B cell (primary cell): ENCODE measurements at regions not wholly inside any gene's neighbourhood (a gene's known extent, or its start where the extent isn't known, plus 50 kb on each side); places are given as distances from the start of the nearest gene placed in this dataset.

Source experiments
- ATAC-seq: fragments of 200-7000 bp; cut with Tn5 transposase; one replicate; pipeline ENCODE4 v1.10.0; 2021; ENCODE audit warnings: low read depth, mild to moderate bottlenecking, moderate number of reproducible peaks, moderate library complexity
- CTCF ChIA-PET: fragments of 350-600 bp; sonication (Branson Sonifier 250); formaldehyde crosslinking; loops from one replicate; lab custom pipeline; 2021; ENCODE audit warnings: antibody characterized with exemption, inconsistent platforms; lab: Charles Lee
- POLR2A ChIA-PET: fragments of 350-600 bp; sonication (Branson Sonifier 250); formaldehyde crosslinking; loops from one replicate; lab custom pipeline; 2021; ENCODE audit warnings: antibody characterized with exemption; lab: Charles Lee
- DNase-seq: peaks from one replicate; pipeline ENCODE4 v3.0.0; 2013
- H2AFZ ChIP-seq: 2 replicates; pipeline ENCODE4 v1.6.1; 2012; ENCODE audit warnings: mild to moderate bottlenecking, low read depth, low read length; ENCODE audit not compliant: insufficient read depth, poor library complexity, severe bottlenecking
- H3K27ac ChIP-seq, 2 donors: 1 replicate in 1 of 2; 2 replicates in 1 of 2; pipeline ENCODE4 v1.5.1; 2012 to 2013; ENCODE audit warnings: low read length in 2 of 2, mild to moderate bottlenecking in 2 of 2, moderate library complexity in 1 of 2
- H3K27me3 ChIP-seq, 4 experiments: fragments of 200-600 bp in 1 of 4; sonication (generic) in 1 of 4; replicated peaks in 1 of 4; 1 replicate in 2 of 4; 2 replicates in 2 of 4; pipeline versions ENCODE4 v1.6.1 to v1.7.0; 2013 to 2016; ENCODE audit warnings: low read length in 3 of 4, mild to moderate bottlenecking in 2 of 4, mixed read lengths in 1 of 4, moderate library complexity in 1 of 4; ENCODE audit not compliant: insufficient read depth in 4 of 4, control insufficient read depth in 3 of 4; ENCODE audit errors: control extremely low read depth in 1 of 4
- H3K36me3 ChIP-seq, 2 experiments: replicated peaks in 1 of 2; 1 replicate in 1 of 2; 2 replicates in 1 of 2; pipeline versions ENCODE4 v1.6.1 to v1.7.1; 2013; ENCODE audit warnings: low read length in 1 of 2; ENCODE audit not compliant: insufficient read depth in 2 of 2, control insufficient read depth in 1 of 2; ENCODE audit errors: control extremely low read depth in 1 of 2, extremely low read depth in 1 of 2
- H3K4me1 ChIP-seq, 2 donors: fragments of 200-600 bp in 1 of 2; sonication (generic) in 1 of 2; 1 replicate in 1 of 2; 2 replicates in 1 of 2; pipeline versions ENCODE4 v1.5.1 to v1.6.1; 2013 to 2017; ENCODE audit warnings: low read length in 2 of 2; ENCODE audit not compliant: control insufficient read depth in 2 of 2, insufficient read depth in 2 of 2
- H3K4me2 ChIP-seq: replicated peaks from 2 replicates; pipeline ENCODE3; 2012; ENCODE audit warnings: mild to moderate bottlenecking, low read depth, low read length; ENCODE audit not compliant: poor library complexity, severe bottlenecking
- H3K4me3 ChIP-seq, 5 experiments: fragments of 200-600 bp in 1 of 5; sonication (generic) in 1 of 5; 1 replicate in 3 of 5; 2 replicates in 2 of 5; pipeline versions ENCODE4 v1.5.1 to v1.7.0; 2011 to 2016; ENCODE audit warnings: low read length in 4 of 5, mild to moderate bottlenecking in 4 of 5, low read depth in 2 of 5, control low read depth in 1 of 5, moderate library complexity in 1 of 5; ENCODE audit not compliant: insufficient read depth in 1 of 5; ENCODE audit errors: control extremely low read depth in 1 of 5, extremely low read depth in 1 of 5
- H3K79me2 ChIP-seq: fragments of 200-600 bp; sonication (generic); one replicate; pipeline ENCODE4 v1.6.0; 2016; ENCODE audit warnings: low read length; ENCODE audit not compliant: control insufficient read depth, insufficient read depth
- H3K9ac ChIP-seq: fragments of 200-600 bp; sonication (generic); 2 replicates; pipeline ENCODE4 v1.6.1; 2017; ENCODE audit warnings: mild to moderate bottlenecking, low read length, moderate library complexity
- H3K9me3 ChIP-seq, 3 donors: one replicate each; pipeline versions ENCODE4 v1.6.1 to v1.7.1; 2013; ENCODE audit warnings: low read length in 2 of 3; ENCODE audit not compliant: control insufficient read depth in 2 of 3, insufficient read depth in 1 of 3; ENCODE audit errors: control extremely low read depth in 1 of 3
- H4K20me1 ChIP-seq: 2 replicates; pipeline ENCODE4 v1.6.0; 2012; ENCODE audit warnings: mild to moderate bottlenecking, low read length; ENCODE audit not compliant: insufficient read depth, control insufficient read depth, poor library complexity, severe bottlenecking
- H3K27ac Mint-ChIP-seq: one replicate; pipeline ENCODE4 v1.8.0; 2021; ENCODE audit warnings: mixed read lengths
- H3K27me3 Mint-ChIP-seq: one replicate; pipeline ENCODE4 v1.8.0; 2021; ENCODE audit warnings: mixed read lengths
- H3K4me1 Mint-ChIP-seq: one replicate; pipeline ENCODE4 v1.8.0; 2021; ENCODE audit warnings: mixed read lengths
- H3K4me3 Mint-ChIP-seq: one replicate; pipeline ENCODE4 v1.8.0; 2021; ENCODE audit warnings: mixed read lengths
- H3K9me3 Mint-ChIP-seq: one replicate; pipeline ENCODE4 v1.8.0; 2022; ENCODE audit warnings: mixed read lengths; ENCODE audit not compliant: insufficient read depth
- EZH2 ChIP-seq: IDR thresholded peaks from 2 replicates; pipeline ENCODE4 v1.6.1; 2012; ENCODE audit warnings: borderline replicate concordance, low read depth, mild to moderate bottlenecking, moderate library complexity, low read length; ENCODE audit not compliant: insufficient read depth, poor library complexity, severe bottlenecking
- WGBS: methylation state at CpG from one replicate; pipeline ENCODE4 v1.1.5; 2013; ENCODE audit warnings: missing lambda C conversion rate; ENCODE audit not compliant: insufficient coverage; 5-methylcytosine and 5-hydroxymethylcytosine counted together
- intact Hi-C: fragments of 100-400 bp; cut with micrococcal nuclease; formaldehyde crosslinking; loops from one replicate; pipeline ENCODE4 v1.10.0; 2022
- TF ChIP-seq, protein P1 (sequence below): fragments of 200-600 bp; IDR thresholded peaks from one replicate; pipeline ENCODE4 v1.8.0; 2022; ENCODE audit warnings: antibody characterized with exemption, mild to moderate bottlenecking

DNA sequence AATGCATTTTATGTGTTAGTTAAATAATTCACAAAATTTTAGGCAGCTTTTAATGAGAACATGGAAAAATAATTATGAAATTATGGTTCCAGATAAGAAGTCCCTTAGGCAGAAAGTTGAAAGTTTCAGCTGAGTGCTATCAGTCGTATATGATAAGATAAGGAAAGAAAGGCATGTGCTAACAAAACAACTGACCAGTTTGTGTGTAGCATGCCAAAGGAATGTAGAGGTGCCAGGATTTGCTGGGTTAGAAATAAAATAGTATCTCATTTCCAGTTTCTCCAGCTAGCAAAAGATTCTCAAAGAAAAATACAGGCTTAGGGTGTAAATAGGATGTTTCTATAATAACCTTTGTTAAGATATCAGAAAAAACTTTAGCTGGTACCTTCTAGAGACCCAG lies 1044.5 kb upstream of the CDH8 start:
- intact Hi-C loops, result no loop called here
- no peak overlapping the region for H3K4me3 Mint-ChIP-seq

DNA sequence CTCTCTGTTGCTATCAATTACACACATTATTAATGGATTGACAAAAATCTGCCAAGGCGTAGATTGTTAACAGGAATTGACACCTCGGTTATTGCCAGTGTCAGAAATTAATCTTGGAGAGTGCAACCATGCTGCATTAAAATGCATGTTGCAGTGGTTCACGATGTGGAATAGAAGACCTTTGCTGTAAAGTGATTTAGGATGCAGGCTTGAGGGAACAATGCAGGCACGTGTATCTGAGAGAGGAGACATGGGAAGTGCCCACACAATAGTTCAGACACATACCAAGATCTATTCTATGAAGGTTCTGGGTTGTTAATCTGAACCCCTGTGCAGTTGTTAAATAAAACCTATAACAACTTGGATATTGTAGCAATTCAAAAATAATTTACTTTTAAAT lies 1032.8 kb upstream of the CDH8 start:
- TF ChIP-seq EZH2, result no peak
- TF ChIP-seq, protein P1, sequence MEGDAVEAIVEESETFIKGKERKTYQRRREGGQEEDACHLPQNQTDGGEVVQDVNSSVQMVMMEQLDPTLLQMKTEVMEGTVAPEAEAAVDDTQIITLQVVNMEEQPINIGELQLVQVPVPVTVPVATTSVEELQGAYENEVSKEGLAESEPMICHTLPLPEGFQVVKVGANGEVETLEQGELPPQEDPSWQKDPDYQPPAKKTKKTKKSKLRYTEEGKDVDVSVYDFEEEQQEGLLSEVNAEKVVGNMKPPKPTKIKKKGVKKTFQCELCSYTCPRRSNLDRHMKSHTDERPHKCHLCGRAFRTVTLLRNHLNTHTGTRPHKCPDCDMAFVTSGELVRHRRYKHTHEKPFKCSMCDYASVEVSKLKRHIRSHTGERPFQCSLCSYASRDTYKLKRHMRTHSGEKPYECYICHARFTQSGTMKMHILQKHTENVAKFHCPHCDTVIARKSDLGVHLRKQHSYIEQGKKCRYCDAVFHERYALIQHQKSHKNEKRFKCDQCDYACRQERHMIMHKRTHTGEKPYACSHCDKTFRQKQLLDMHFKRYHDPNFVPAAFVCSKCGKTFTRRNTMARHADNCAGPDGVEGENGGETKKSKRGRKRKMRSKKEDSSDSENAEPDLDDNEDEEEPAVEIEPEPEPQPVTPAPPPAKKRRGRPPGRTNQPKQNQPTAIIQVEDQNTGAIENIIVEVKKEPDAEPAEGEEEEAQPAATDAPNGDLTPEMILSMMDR, result no peak
- Histone ChIP-seq H3K9ac (no peak overlapping the region), H3K79me2 (no peaks in the 10 kb centered on the region), H3K4me3 (no peak overlapping the region), H3K4me2 (no peak overlapping the region), H4K20me1 (no peaks in the 10 kb centered on the region), H3K4me1 (no peaks in the 10 kb centered on the region), H2AFZ (no peak overlapping the region), H3K9me3 (peaks cover 0 to 3% (median 0%) of the 10 kb centered on the region in 3 donors), H3K27me3 (no peaks in the 10 kb centered on the region), H3K27ac (no peak overlapping the region), H3K36me3 (no peaks in the 10 kb centered on the region)
- Mint-ChIP-seq H3K27ac (no peak overlapping the region), H3K9me3 (peaks cover 2% of the 10 kb centered on the region), H3K27me3 (no peaks in the 10 kb centered on the region), H3K4me1 (no peaks in the 10 kb centered on the region), H3K4me3 (no peak overlapping the region)
- POLR2A ChIA-PET, result no interaction called here
- WGBS, result 100% methylated on average over 1 of the region's 4 CpGs
- CTCF ChIA-PET, result no interaction called here
- ATAC-seq, result no peak
- intact Hi-C loops, result no loop called here
- DNase-seq, result no peak

More for the DNA sequence above, 1044.5 kb upstream of the CDH8 start:
- Histone ChIP-seq H3K4me1 (no peaks in the 10 kb centered on the region), H4K20me1 (no peaks in the 10 kb centered on the region), H3K27me3 (no peaks in the 10 kb centered on the region), H2AFZ (no peak overlapping the region), H3K79me2 (no peaks in the 10 kb centered on the region), H3K36me3 (no peaks in the 10 kb centered on the region), H3K27ac (no peak overlapping the region), H3K9ac (no peak overlapping the region), H3K9me3 (no peaks in the 10 kb centered on the region), H3K4me3 (no peak overlapping the region), H3K4me2 (no peak overlapping the region)
- H3K9me3 Mint-ChIP-seq, result peaks cover 6% of the 10 kb centered on the region
- CTCF ChIA-PET, result interaction anchor here (0.6 kb wide), 1 partner anchor 18 kb away, joined by 3 read pairs; no protein-coding TSS in a partner anchor
- WGBS, result 100% methylated on average over 1 of the region's 1 CpG
- H3K27me3 Mint-ChIP-seq, result no peaks in the 10 kb centered on the region
- no peak overlapping the region for H3K27ac Mint-ChIP-seq
- TF ChIP-seq, protein P1, result no peak
- TF ChIP-seq EZH2, result no peak
- DNase-seq (no peak), ATAC-seq (no peak)
- POLR2A ChIA-PET, result no interaction called here
- no peaks in the 10 kb centered on the region for H3K4me1 Mint-ChIP-seq
